GM12872 (cell line): ENCODE measurements at regions not wholly inside any gene's neighbourhood (a gene's known extent, or its start where the extent isn't known, plus 50 kb on each side); places are given as distances from the start of the nearest gene placed in this dataset.

Source experiments
- CTCF ChIP-seq: IDR thresholded peaks from 3 replicates; pipeline ENCODE4 v1.5.1; 2011; ENCODE audit warnings: low read depth, mild to moderate bottlenecking, low read length, moderate library complexity; ENCODE audit not compliant: insufficient read depth

- no peak for TF ChIP-seq CTCF
Observed at GRCh38 chr1:201605385-201606010, 66.6 kb downstream of the NAV1 start.

- TF ChIP-seq CTCF: no peak
Observed at GRCh38 chr1:201606096-201606495, 67.2 kb downstream of the NAV1 start.

- TF ChIP-seq CTCF: no peak
Observed at GRCh38 chr1:201606623-201607022, 67.7 kb downstream of the NAV1 start.

GRCh38 chr1:201608635-201609395 lies 69.9 kb downstream of the NAV1 start:
- TF ChIP-seq CTCF: no peak

- TF ChIP-seq CTCF: no peak
Observed at GRCh38 chr1:201609661-201610318, 70.9 kb downstream of the NAV1 start.

- TF ChIP-seq CTCF: no peak
Observed at GRCh38 chr1:201610858-201611257, 71.9 kb downstream of the NAV1 start.

GRCh38 chr1:201612645-201613044 lies 73.7 kb downstream of the NAV1 start:
- TF ChIP-seq CTCF: no peak
